ENCODE measurements at regions not wholly inside any gene's neighbourhood (a gene's known extent, or its start where the extent isn't known, plus 50 kb on each side); places are given as distances from the start of the nearest gene placed in this dataset.
A peak's percentile ranks its signal among the peaks of the same experiment; 100 is the strongest.

GRCh38 chr6:11462742-11463397, 74.7 kb upstream of the TMEM170B start (continued):
- peak; percentile 95 for TF ChIP-seq ARID5B (CRISPR knock-in tag; IDR thresholded peaks at IDR 0.05)
- no peak for TF ChIP-seq BRF2 (CRISPR knock-in tag; IDR thresholded peaks at IDR 0.05)
- TF ChIP-seq ZNF367 (CRISPR knock-in tag; IDR thresholded peaks at IDR 0.05; ENCODE audit: borderline replicate concordance), result no peak
- no peak for TF ChIP-seq ETV6 (CRISPR knock-in tag; conservative IDR thresholded peaks at IDR 0.05)
- TF ChIP-seq TAF1 (CRISPR knock-in tag; IDR thresholded peaks at IDR 0.05), result no peak
- TF ChIP-seq ZNF782 (CRISPR knock-in tag; IDR thresholded peaks at IDR 0.05; ENCODE audit: borderline replicate concordance), result no peak
- TF ChIP-seq ZNF251 (CRISPR knock-in tag; IDR thresholded peaks at IDR 0.05), result no peak
- TF ChIP-seq CBX1 (IDR thresholded peaks at IDR 0.05; ENCODE audit: low read depth), result no peak
- TF ChIP-seq CHCHD3 (CRISPR knock-in tag; IDR thresholded peaks at IDR 0.05), result no peak
- no peak for TF ChIP-seq ZBTB21 (CRISPR knock-in tag; IDR thresholded peaks at IDR 0.05)
- TF ChIP-seq ZNF652 (CRISPR knock-in tag; IDR thresholded peaks at IDR 0.05; ENCODE audit: borderline replicate concordance, low read depth), result no peak
- TF ChIP-seq DBP (CRISPR knock-in tag; IDR thresholded peaks at IDR 0.05; ENCODE audit: not compliant biosample characterization), result no peak
- TF ChIP-seq ZNF253 (CRISPR knock-in tag; IDR thresholded peaks at IDR 0.05; ENCODE audit: borderline replicate concordance), result no peak
- no peak for TF ChIP-seq ZNF609 (CRISPR knock-in tag; IDR thresholded peaks at IDR 0.05; ENCODE audit: borderline replicate concordance)
- no peak for TF ChIP-seq ZNF451 (CRISPR knock-in tag; IDR thresholded peaks at IDR 0.05)
- TF ChIP-seq HDAC2 (CRISPR knock-in tag; IDR thresholded peaks at IDR 0.05), result no peak
- TF ChIP-seq ZFP41 (CRISPR knock-in tag; IDR thresholded peaks at IDR 0.05; ENCODE audit: borderline replicate concordance), result no peak
- no peak for TF ChIP-seq MXD3 (CRISPR knock-in tag; IDR thresholded peaks at IDR 0.05)

Data from HepG2 (cell line).